ENCODE measurements at regions not wholly inside any gene's neighbourhood (a gene's known extent, or its start where the extent isn't known, plus 50 kb on each side); places are given as distances from the start of the nearest gene placed in this dataset.

- H3K27me3 Mint-ChIP-seq = no peaks in the 10 kb centered on the region
- POLR2A ChIA-PET = no interaction called here
- no peaks in the 10 kb centered on the region for H3K9me3 Mint-ChIP-seq
- ATAC-seq (ENCODE audit: low read depth) = no peak
- H3K27ac Mint-ChIP-seq = no peak overlapping the region
- no peak for DNase-seq
- no peaks in the 10 kb centered on the region for H3K36me3 Mint-ChIP-seq
- H3K4me3 Mint-ChIP-seq = no peak overlapping the region
- no peaks in the 10 kb centered on the region for H3K4me1 Mint-ChIP-seq
These were observed 97.5 kb downstream of the PFDN4 start for GRCh38 chr20:54305421-54305820.

- Mint-ChIP-seq H3K9me3 (no peaks in the 10 kb centered on the region), H3K4me1 (no peaks in the 10 kb centered on the region), H3K4me3 (no peak overlapping the region), H3K27me3 (no peaks in the 10 kb centered on the region), H3K36me3 (no peaks in the 10 kb centered on the region), H3K27ac (no peak overlapping the region)
- POLR2A ChIA-PET = no interaction called here
- DNase-seq = no peak
- no peak for ATAC-seq (ENCODE audit: low read depth)
These were observed 99.3 kb downstream of the PFDN4 start for GRCh38 chr20:54306985-54307710.

- H3K9me3 Mint-ChIP-seq = no peaks in the 10 kb centered on the region
- POLR2A ChIA-PET = no interaction called here
- no peaks in the 10 kb centered on the region for H3K27me3 Mint-ChIP-seq
- H3K4me3 Mint-ChIP-seq = no peak overlapping the region
- H3K27ac Mint-ChIP-seq = no peak overlapping the region
- no peaks in the 10 kb centered on the region for H3K36me3 Mint-ChIP-seq
- DNase-seq = no peak
- no peaks in the 10 kb centered on the region for H3K4me1 Mint-ChIP-seq
- ATAC-seq (ENCODE audit: low read depth) = no peak
These were observed 100.9 kb downstream of the PFDN4 start for GRCh38 chr20:54308804-54309203.

GRCh38 chr20:54318892-54319291 is 111.0 kb downstream of the PFDN4 start:
- POLR2A ChIA-PET = no interaction called here
- Mint-ChIP-seq H3K9me3 (no peaks in the 10 kb centered on the region), H3K27ac (no peak overlapping the region), H3K4me3 (no peak overlapping the region), H3K27me3 (peaks cover 4% of the 10 kb centered on the region), H3K36me3 (no peaks in the 10 kb centered on the region), H3K4me1 (no peaks in the 10 kb centered on the region)
- DNase-seq (no peak), ATAC-seq (ENCODE audit: low read depth) (no peak)

- H3K4me1 Mint-ChIP-seq = peaks cover 1% of the 10 kb centered on the region
- H3K36me3 Mint-ChIP-seq = no peaks in the 10 kb centered on the region
- POLR2A ChIA-PET = interaction anchor here (0.6 kb wide), 1 partner anchor 18 kb away, joined by 3 read pairs; no protein-coding TSS in a partner anchor
- no peaks in the 10 kb centered on the region for H3K9me3 Mint-ChIP-seq
- ATAC-seq (ENCODE audit: low read depth) = no peak
- H3K27ac Mint-ChIP-seq = no peak overlapping the region
- no peak for DNase-seq
- no peak overlapping the region for H3K4me3 Mint-ChIP-seq
- peaks cover 4% of the 10 kb centered on the region for H3K27me3 Mint-ChIP-seq
These were observed 112.3 kb downstream of the PFDN4 start for GRCh38 chr20:54320148-54320607.

- ATAC-seq (ENCODE audit: low read depth) (no peak), DNase-seq (no peak)
- no peak overlapping the region for H3K4me3 Mint-ChIP-seq
- peaks cover 1% of the 10 kb centered on the region for H3K4me1 Mint-ChIP-seq
- H3K9me3 Mint-ChIP-seq = no peaks in the 10 kb centered on the region
- POLR2A ChIA-PET = no interaction called here
- H3K36me3 Mint-ChIP-seq = no peaks in the 10 kb centered on the region
- H3K27me3 Mint-ChIP-seq = peaks cover 4% of the 10 kb centered on the region
- no peak overlapping the region for H3K27ac Mint-ChIP-seq
These were observed 113.6 kb downstream of the PFDN4 start for GRCh38 chr20:54321352-54322087.

GRCh38 chr20:54323227-54323734 is 115.4 kb downstream of the PFDN4 start:
- DNase-seq (no peak), ATAC-seq (ENCODE audit: low read depth) (no peak)
- no peak overlapping the region for H3K4me3 Mint-ChIP-seq
- H3K27me3 Mint-ChIP-seq = peaks cover 4% of the 10 kb centered on the region
- POLR2A ChIA-PET = no interaction called here
- H3K9me3 Mint-ChIP-seq = no peaks in the 10 kb centered on the region
- no peaks in the 10 kb centered on the region for H3K36me3 Mint-ChIP-seq
- peaks cover 1% of the 10 kb centered on the region for H3K4me1 Mint-ChIP-seq
- H3K27ac Mint-ChIP-seq = no peak overlapping the region

GRCh38 chr20:54324041-54324440 is 116.2 kb downstream of the PFDN4 start:
- no peak for DNase-seq
- no peaks in the 10 kb centered on the region for H3K9me3 Mint-ChIP-seq
- peaks cover 1% of the 10 kb centered on the region for H3K4me1 Mint-ChIP-seq
- H3K36me3 Mint-ChIP-seq = no peaks in the 10 kb centered on the region
- ATAC-seq (ENCODE audit: low read depth) = no peak
- no peak overlapping the region for H3K27ac Mint-ChIP-seq
- H3K4me3 Mint-ChIP-seq = no peak overlapping the region
- POLR2A ChIA-PET = no interaction called here
- peaks cover 4% of the 10 kb centered on the region for H3K27me3 Mint-ChIP-seq

GRCh38 chr20:54324652-54325285 is 116.9 kb downstream of the PFDN4 start:
- POLR2A ChIA-PET = no interaction called here
- Mint-ChIP-seq H3K36me3 (no peaks in the 10 kb centered on the region), H3K27me3 (peaks cover 4% of the 10 kb centered on the region), H3K4me3 (no peak overlapping the region), H3K9me3 (no peaks in the 10 kb centered on the region), H3K4me1 (peaks cover 1% of the 10 kb centered on the region), H3K27ac (no peak overlapping the region)
- no peak for DNase-seq
- no peak for ATAC-seq (ENCODE audit: low read depth)

GRCh38 chr20:54335299-54335698 is 127.4 kb downstream of the PFDN4 start:
- H3K9me3 Mint-ChIP-seq = peaks cover 1% of the 10 kb centered on the region
- ATAC-seq (ENCODE audit: low read depth) (no peak), DNase-seq (no peak)
- no peaks in the 10 kb centered on the region for H3K4me1 Mint-ChIP-seq
- no peak overlapping the region for H3K4me3 Mint-ChIP-seq
- H3K36me3 Mint-ChIP-seq = no peaks in the 10 kb centered on the region
- H3K27ac Mint-ChIP-seq = no peak overlapping the region
- POLR2A ChIA-PET = no interaction called here
- no peaks in the 10 kb centered on the region for H3K27me3 Mint-ChIP-seq

GRCh38 chr20:54337144-54337543 is 129.3 kb downstream of the PFDN4 start:
- DNase-seq (no peak), ATAC-seq (ENCODE audit: low read depth) (no peak)
- no peak overlapping the region for H3K27ac Mint-ChIP-seq
- H3K4me1 Mint-ChIP-seq = no peaks in the 10 kb centered on the region
- H3K36me3 Mint-ChIP-seq = no peaks in the 10 kb centered on the region
- no peak overlapping the region for H3K4me3 Mint-ChIP-seq
- H3K9me3 Mint-ChIP-seq = no peaks in the 10 kb centered on the region
- POLR2A ChIA-PET = no interaction called here
- H3K27me3 Mint-ChIP-seq = no peaks in the 10 kb centered on the region

GRCh38 chr20:54339093-54339492 is 131.2 kb downstream of the PFDN4 start:
- Mint-ChIP-seq H3K27me3 (no peaks in the 10 kb centered on the region), H3K9me3 (peaks cover 1% of the 10 kb centered on the region), H3K27ac (no peak overlapping the region), H3K36me3 (no peaks in the 10 kb centered on the region), H3K4me3 (no peak overlapping the region), H3K4me1 (no peaks in the 10 kb centered on the region)
- POLR2A ChIA-PET = interaction anchor here (0.6 kb wide), 1 partner anchor 18 kb away, joined by 3 read pairs; no protein-coding TSS in a partner anchor
- DNase-seq (no peak), ATAC-seq (ENCODE audit: low read depth) (no peak)

GRCh38 chr20:54340206-54340605 is 132.3 kb downstream of the PFDN4 start:
- POLR2A ChIA-PET = no interaction called here
- H3K4me1 Mint-ChIP-seq = no peaks in the 10 kb centered on the region
- ATAC-seq (ENCODE audit: low read depth) (no peak), DNase-seq (no peak)
- peaks cover 2% of the 10 kb centered on the region for H3K9me3 Mint-ChIP-seq
- no peak overlapping the region for H3K4me3 Mint-ChIP-seq
- no peaks in the 10 kb centered on the region for H3K27me3 Mint-ChIP-seq
- H3K36me3 Mint-ChIP-seq = no peaks in the 10 kb centered on the region
- H3K27ac Mint-ChIP-seq = no peak overlapping the region

Measured in activated naive CD8-positive, alpha-beta T cell treated with anti-CD3 and anti-CD28 coated beads, Interleukin-2, amount 10 ng/mL, durations not matched to agents 7 days and 5 days (primary cell).